OCI-LY7 (cell line): ENCODE measurements at regions not wholly inside any gene's neighbourhood (a gene's known extent, or its start where the extent isn't known, plus 50 kb on each side); places are given as distances from the start of the nearest gene placed in this dataset.

Experiments used
- EZH2phosphoT487 ChIP-seq: fragments of 200-600 bp; sonication (generic); IDR thresholded peaks from 2 replicates; pipeline ENCODE4 v1.6.1; 2018; ENCODE audit warnings: low read depth, borderline replicate concordance, mild to moderate bottlenecking, mixed run types, antibody characterized with exemption, low read length, moderate library complexity, mixed read lengths
- TF ChIP-seq, protein P1 (sequence below): fragments of 200-600 bp; sonication (generic); conservative IDR thresholded peaks from 2 replicates; pipeline ENCODE4 v1.5.1; 2014; ENCODE audit warnings: mild to moderate bottlenecking, antibody characterized with exemption, low read length, moderate library complexity, mixed read lengths

DNA sequence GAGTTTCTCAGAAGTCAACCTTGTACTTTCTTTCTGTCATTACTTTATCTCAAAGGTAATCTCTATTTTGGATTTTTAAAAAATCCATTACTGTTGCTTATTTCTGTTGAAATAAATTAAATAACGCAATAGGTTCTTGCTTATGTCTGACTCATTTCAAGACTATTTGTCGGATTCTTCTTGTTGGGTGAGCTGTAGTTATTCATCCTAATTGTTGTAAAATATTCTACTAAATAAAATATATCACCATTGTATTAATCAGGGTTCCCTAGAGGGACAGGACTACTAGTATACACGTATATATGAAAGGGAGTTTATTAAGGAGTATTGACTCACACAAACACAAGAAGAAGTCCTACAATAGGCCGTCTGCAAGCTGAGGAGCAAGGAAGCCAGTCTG, 403.9 kb upstream of the CYRIA start:
- TF ChIP-seq, protein P1, sequence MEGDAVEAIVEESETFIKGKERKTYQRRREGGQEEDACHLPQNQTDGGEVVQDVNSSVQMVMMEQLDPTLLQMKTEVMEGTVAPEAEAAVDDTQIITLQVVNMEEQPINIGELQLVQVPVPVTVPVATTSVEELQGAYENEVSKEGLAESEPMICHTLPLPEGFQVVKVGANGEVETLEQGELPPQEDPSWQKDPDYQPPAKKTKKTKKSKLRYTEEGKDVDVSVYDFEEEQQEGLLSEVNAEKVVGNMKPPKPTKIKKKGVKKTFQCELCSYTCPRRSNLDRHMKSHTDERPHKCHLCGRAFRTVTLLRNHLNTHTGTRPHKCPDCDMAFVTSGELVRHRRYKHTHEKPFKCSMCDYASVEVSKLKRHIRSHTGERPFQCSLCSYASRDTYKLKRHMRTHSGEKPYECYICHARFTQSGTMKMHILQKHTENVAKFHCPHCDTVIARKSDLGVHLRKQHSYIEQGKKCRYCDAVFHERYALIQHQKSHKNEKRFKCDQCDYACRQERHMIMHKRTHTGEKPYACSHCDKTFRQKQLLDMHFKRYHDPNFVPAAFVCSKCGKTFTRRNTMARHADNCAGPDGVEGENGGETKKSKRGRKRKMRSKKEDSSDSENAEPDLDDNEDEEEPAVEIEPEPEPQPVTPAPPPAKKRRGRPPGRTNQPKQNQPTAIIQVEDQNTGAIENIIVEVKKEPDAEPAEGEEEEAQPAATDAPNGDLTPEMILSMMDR, result no peak
- TF ChIP-seq EZH2phosphoT487, result no peak
